ENCODE measurements at regions not wholly inside any gene's neighbourhood (a gene's known extent, or its start where the extent isn't known, plus 50 kb on each side); places are given as distances from the start of the nearest gene placed in this dataset.
A peak's percentile ranks its signal among the peaks of the same experiment; 100 is the strongest.
"Not testable (repeated sequence)": the region's sequence is repeated elsewhere in the genome, so short reads cannot be mapped to it uniquely, and the experiment has no call there.

- H3K36me3 Mint-ChIP-seq: no peaks in the 10 kb centered on the region
Measured at GRCh38 chr22:44621401-44622146, 80.4 kb upstream of the PRR5 start.

GRCh38 chr22:44620841-44621257 is 81.2 kb upstream of the PRR5 start:
- no peak for ATAC-seq
- Mint-ChIP-seq H3K27ac (no peak overlapping the region), H3K4me3 (no peak overlapping the region)

More at GRCh38 chr22:44621401-44622146, 80.4 kb upstream of the PRR5 start:
- Mint-ChIP-seq H3K4me3 (no peak overlapping the region), H3K27ac (no peak overlapping the region), H3K9me3 (no peaks in the 10 kb centered on the region), H3K4me1 (peaks cover 6% of the 10 kb centered on the region)
- no peak for ATAC-seq
- DNase-seq (ENCODE audit: low spot score in 2 of 2): no peak

GRCh38 chr22:44620129-44620840 is 81.7 kb upstream of the PRR5 start:
- ATAC-seq (peak; percentile 83), DNase-seq (ENCODE audit: low spot score in 2 of 2) (peak; percentile 58 to 89)
- no peaks in the 10 kb centered on the region for H3K4me1 Mint-ChIP-seq
- no peaks in the 10 kb centered on the region for H3K36me3 Mint-ChIP-seq
- no peaks in the 10 kb centered on the region for H3K9me3 Mint-ChIP-seq
- H3K4me3 Mint-ChIP-seq: no peak overlapping the region
- H3K27ac Mint-ChIP-seq: no peak overlapping the region

More at GRCh38 chr22:44620841-44621257, 81.2 kb upstream of the PRR5 start:
- H3K9me3 Mint-ChIP-seq: no peaks in the 10 kb centered on the region
- no peaks in the 10 kb centered on the region for H3K36me3 Mint-ChIP-seq
- no peak for DNase-seq (ENCODE audit: low spot score in 2 of 2)
- H3K4me1 Mint-ChIP-seq: no peaks in the 10 kb centered on the region

GRCh38 chr22:44619560-44620128 is 82.4 kb upstream of the PRR5 start:
- ATAC-seq; H3K4me1 Mint-ChIP-seq; H3K4me3 Mint-ChIP-seq; H3K36me3 Mint-ChIP-seq; H3K9me3 Mint-ChIP-seq; H3K27ac Mint-ChIP-seq; DNase-seq (ENCODE audit: low spot score in 2 of 2): not testable (repeated sequence)

- H3K4me3 Mint-ChIP-seq; H3K4me1 Mint-ChIP-seq; H3K36me3 Mint-ChIP-seq; DNase-seq (ENCODE audit: low spot score in 2 of 2); H3K27ac Mint-ChIP-seq; ATAC-seq; H3K9me3 Mint-ChIP-seq: not testable (repeated sequence)
Measured at GRCh38 chr22:44618910-44619309, 83.1 kb upstream of the PRR5 start.

- no peak overlapping the region for H3K4me3 Mint-ChIP-seq
- H3K27ac Mint-ChIP-seq: no peak overlapping the region
- DNase-seq (ENCODE audit: low spot score in 2 of 2) (no peak), ATAC-seq (no peak)
- H3K36me3 Mint-ChIP-seq: no peaks in the 10 kb centered on the region
- H3K9me3 Mint-ChIP-seq: peaks cover 5% of the 10 kb centered on the region
- no peaks in the 10 kb centered on the region for H3K4me1 Mint-ChIP-seq
Measured at GRCh38 chr22:44618400-44618799, 83.6 kb upstream of the PRR5 start.

- Mint-ChIP-seq H3K4me3 (no peak overlapping the region), H3K4me1 (no peaks in the 10 kb centered on the region), H3K9me3 (peaks cover 5% of the 10 kb centered on the region), H3K36me3 (no peaks in the 10 kb centered on the region), H3K27ac (no peak overlapping the region)
- ATAC-seq (no peak), DNase-seq (ENCODE audit: low spot score in 2 of 2) (no peak)
Measured at GRCh38 chr22:44617828-44618227, 84.2 kb upstream of the PRR5 start.

- Mint-ChIP-seq H3K4me1 (no peaks in the 10 kb centered on the region), H3K4me3 (no peak overlapping the region), H3K27ac (no peak overlapping the region), H3K9me3 (peaks cover 5% of the 10 kb centered on the region), H3K36me3 (no peaks in the 10 kb centered on the region)
- no peak for ATAC-seq
- DNase-seq (ENCODE audit: low spot score in 2 of 2): no peak
Measured at GRCh38 chr22:44616882-44617655, 84.9 kb upstream of the PRR5 start.

GRCh38 chr22:44616461-44616860 is 85.5 kb upstream of the PRR5 start:
- no peak overlapping the region for H3K27ac Mint-ChIP-seq
- H3K4me3 Mint-ChIP-seq: no peak overlapping the region
- H3K9me3 Mint-ChIP-seq: peaks cover 5% of the 10 kb centered on the region
- no peaks in the 10 kb centered on the region for H3K4me1 Mint-ChIP-seq
- ATAC-seq (no peak), DNase-seq (ENCODE audit: low spot score in 2 of 2) (no peak)
- H3K36me3 Mint-ChIP-seq: no peaks in the 10 kb centered on the region

- DNase-seq (ENCODE audit: low spot score in 2 of 2): no peak
- Mint-ChIP-seq H3K27ac (no peak overlapping the region), H3K4me3 (no peak overlapping the region), H3K36me3 (no peaks in the 10 kb centered on the region), H3K4me1 (no peaks in the 10 kb centered on the region), H3K9me3 (peaks cover 9% of the 10 kb centered on the region)
- no peak for ATAC-seq
Measured at GRCh38 chr22:44615602-44616180, 86.3 kb upstream of the PRR5 start.

GRCh38 chr22:44615146-44615545 is 86.9 kb upstream of the PRR5 start:
- Mint-ChIP-seq H3K27ac (no peak overlapping the region), H3K36me3 (no peaks in the 10 kb centered on the region), H3K9me3 (peaks cover 9% of the 10 kb centered on the region), H3K4me3 (no peak overlapping the region), H3K4me1 (no peaks in the 10 kb centered on the region)
- no peak for ATAC-seq
- no peak for DNase-seq (ENCODE audit: low spot score in 2 of 2)

- no peak for DNase-seq (ENCODE audit: low spot score in 2 of 2)
- Mint-ChIP-seq H3K36me3 (no peaks in the 10 kb centered on the region), H3K9me3 (peaks cover 9% of the 10 kb centered on the region), H3K4me1 (no peaks in the 10 kb centered on the region), H3K27ac (no peak overlapping the region), H3K4me3 (no peak overlapping the region)
- no peak for ATAC-seq
Measured at GRCh38 chr22:44613196-44613595, 88.8 kb upstream of the PRR5 start.

- ATAC-seq: no peak
- Mint-ChIP-seq H3K9me3 (peaks cover 9% of the 10 kb centered on the region), H3K4me3 (no peak overlapping the region), H3K4me1 (no peaks in the 10 kb centered on the region), H3K27ac (no peak overlapping the region), H3K36me3 (no peaks in the 10 kb centered on the region)
- DNase-seq (ENCODE audit: low spot score in 2 of 2): no peak
Measured at GRCh38 chr22:44611880-44612496, 90.0 kb upstream of the PRR5 start.

- Mint-ChIP-seq H3K9me3 (peaks cover 9% of the 10 kb centered on the region), H3K27ac (no peak overlapping the region), H3K36me3 (no peaks in the 10 kb centered on the region), H3K4me3 (no peak overlapping the region), H3K4me1 (no peaks in the 10 kb centered on the region)
- ATAC-seq: no peak
- no peak for DNase-seq (ENCODE audit: low spot score in 2 of 2)
Measured at GRCh38 chr22:44610071-44610470, 91.9 kb upstream of the PRR5 start.
